ENCODE measurements at regions not wholly inside any gene's neighbourhood (a gene's known extent, or its start where the extent isn't known, plus 50 kb on each side); places are given as distances from the start of the nearest gene placed in this dataset.

GRCh38 chr5:152462021-152462721 lies 57.1 kb upstream of the NMUR2 start:
- TF ChIP-seq ZNF843 (tag by site-specific recombination; IDR thresholded peaks at IDR 0.05) (no peak), CTCF (tag by site-specific recombination; IDR thresholded peaks at IDR 0.05) (no peak), ZSCAN23 (tag by site-specific recombination; IDR thresholded peaks at IDR 0.05) (no peak), ZBTB21 (tag by site-specific recombination; IDR thresholded peaks at IDR 0.05) (no peak), ZNF175 (tag by site-specific recombination; IDR thresholded peaks at IDR 0.05) (no peak), ZNF433 (tag by site-specific recombination; IDR thresholded peaks at IDR 0.05; ENCODE audit: low read depth) (no peak), ZNF350 (tag by site-specific recombination; IDR thresholded peaks at IDR 0.05) (no peak), BCL11A (tag by site-specific recombination; IDR thresholded peaks at IDR 0.05; ENCODE audit: low read depth) (no peak)
- TF ChIP-seq, protein P1, sequence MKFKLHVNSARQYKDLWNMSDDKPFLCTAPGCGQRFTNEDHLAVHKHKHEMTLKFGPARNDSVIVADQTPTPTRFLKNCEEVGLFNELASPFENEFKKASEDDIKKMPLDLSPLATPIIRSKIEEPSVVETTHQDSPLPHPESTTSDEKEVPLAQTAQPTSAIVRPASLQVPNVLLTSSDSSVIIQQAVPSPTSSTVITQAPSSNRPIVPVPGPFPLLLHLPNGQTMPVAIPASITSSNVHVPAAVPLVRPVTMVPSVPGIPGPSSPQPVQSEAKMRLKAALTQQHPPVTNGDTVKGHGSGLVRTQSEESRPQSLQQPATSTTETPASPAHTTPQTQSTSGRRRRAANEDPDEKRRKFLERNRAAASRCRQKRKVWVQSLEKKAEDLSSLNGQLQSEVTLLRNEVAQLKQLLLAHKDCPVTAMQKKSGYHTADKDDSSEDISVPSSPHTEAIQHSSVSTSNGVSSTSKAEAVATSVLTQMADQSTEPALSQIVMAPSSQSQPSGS (tag by site-specific recombination; IDR thresholded peaks at IDR 0.05; ENCODE audit: low read depth), result no peak
